Stimulated activated CD4-positive, alpha-beta T cell treated with anti-CD3 and anti-CD28 coated beads, Interleukin-2, amount 100 ng/mL, for 48 hours (primary cell): ENCODE measurements at regions not wholly inside any gene's neighbourhood (a gene's known extent, or its start where the extent isn't known, plus 50 kb on each side); places are given as distances from the start of the nearest gene placed in this dataset.
"Not testable (repeated sequence)": the region's sequence is repeated elsewhere in the genome, so short reads cannot be mapped to it uniquely, and the experiment has no call there.

Experiments
- DNase-seq, 2 donors: peaks; one replicate each; pipeline ENCODE4 v3.0.0-alpha.2; 2020

DNA sequence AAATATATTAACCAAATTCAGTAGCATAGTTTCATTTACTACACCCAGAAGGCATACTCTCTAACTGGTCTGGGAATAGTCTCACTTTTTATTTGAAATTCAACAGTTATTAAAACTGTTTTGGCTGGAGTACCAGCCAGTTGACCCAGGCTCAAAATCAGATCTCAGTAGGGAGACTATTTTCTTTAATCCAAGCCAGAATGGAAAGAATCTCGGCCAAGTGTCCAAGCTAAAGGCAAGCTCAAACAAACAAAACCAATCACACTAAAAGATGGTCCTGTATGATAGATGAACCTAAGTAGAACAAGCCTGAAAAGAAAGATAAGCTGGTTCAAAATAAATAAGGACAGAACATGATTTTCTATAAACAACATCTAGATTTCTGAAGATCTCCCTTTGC lies 259.6 kb upstream of the POM121L12 start:
- no peak for DNase-seq

GRCh38 chr7:52771177-52771576 lies 264.3 kb upstream of the POM121L12 start:
- no peak for DNase-seq

DNA sequence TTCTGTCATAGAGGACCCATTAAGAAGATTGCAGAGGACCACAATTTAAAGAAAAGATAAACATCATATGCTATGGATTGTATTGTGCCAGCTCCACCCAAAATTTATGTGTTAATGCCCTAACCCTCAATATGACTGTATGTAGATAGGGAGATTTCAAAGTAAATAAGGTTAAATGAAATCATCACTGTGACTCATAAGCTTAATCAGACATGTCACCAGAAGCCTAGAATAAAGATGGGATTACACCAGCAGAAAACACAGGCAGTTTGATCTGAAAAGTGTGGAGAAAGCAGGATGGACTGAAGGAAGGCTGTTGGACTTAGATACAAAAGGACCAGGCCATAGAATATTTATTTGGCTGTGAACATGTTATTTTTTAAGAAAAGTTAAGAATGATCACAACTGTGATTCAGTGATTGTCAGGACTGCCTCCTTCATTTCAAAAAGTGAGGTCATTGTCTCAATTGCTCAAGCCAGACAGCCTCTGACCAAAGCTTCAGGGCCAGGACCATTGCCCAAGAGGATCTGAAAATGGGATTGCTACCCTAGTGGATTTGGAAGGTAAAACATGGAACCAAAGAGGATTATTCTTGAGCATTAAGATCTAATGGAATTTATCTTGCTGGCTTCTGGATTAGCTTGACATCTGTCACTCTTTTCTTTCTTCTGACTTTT lies 270.8 kb upstream of the POM121L12 start:
- no peak for DNase-seq

- no peak for DNase-seq
Observed at GRCh38 chr7:52758356-52758755, 277.1 kb upstream of the POM121L12 start.

- DNase-seq = no peak
Observed at GRCh38 chr7:52753855-52754254, 281.6 kb upstream of the POM121L12 start.

GRCh38 chr7:52752891-52753290 lies 282.5 kb upstream of the POM121L12 start:
- DNase-seq = no peak

DNA sequence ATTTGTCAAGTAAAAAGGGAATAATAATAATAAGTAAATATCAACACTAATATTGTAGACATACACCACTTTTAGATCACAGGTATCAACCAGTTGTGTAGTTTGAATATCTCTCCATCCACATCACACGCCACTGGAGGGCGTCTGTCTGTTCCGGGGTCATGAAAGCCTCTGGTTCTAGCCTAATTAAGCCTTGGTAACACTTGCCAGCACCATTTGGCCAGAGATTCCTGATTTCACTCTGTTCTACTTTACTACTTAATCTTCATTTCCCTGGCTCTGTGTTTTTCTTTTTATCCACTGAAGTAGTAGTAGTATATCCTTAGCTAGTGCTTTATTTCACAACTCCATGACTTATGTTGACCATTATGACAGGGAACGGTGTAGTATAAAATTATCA lies 285.6 kb upstream of the POM121L12 start:
- DNase-seq = no peak

DNA sequence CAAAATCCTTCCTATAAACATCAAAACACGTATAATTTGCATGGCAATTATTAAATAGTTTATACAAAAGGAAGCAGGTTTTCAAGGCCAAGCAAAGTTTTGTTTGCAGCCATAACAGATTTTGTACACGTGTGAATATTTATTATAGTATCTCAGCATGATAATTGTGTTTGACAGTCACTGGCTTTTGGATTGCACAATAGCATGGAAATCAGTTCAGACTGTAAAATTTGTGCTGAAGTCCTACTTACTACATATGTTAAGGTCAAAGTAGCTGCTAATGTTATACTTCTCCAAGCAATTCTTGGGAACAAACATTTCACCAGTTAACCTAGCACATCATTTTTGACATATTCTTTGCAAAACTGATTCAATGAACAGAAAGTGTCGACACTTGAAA lies 287.6 kb upstream of the POM121L12 start:
- DNase-seq = no peak

DNA sequence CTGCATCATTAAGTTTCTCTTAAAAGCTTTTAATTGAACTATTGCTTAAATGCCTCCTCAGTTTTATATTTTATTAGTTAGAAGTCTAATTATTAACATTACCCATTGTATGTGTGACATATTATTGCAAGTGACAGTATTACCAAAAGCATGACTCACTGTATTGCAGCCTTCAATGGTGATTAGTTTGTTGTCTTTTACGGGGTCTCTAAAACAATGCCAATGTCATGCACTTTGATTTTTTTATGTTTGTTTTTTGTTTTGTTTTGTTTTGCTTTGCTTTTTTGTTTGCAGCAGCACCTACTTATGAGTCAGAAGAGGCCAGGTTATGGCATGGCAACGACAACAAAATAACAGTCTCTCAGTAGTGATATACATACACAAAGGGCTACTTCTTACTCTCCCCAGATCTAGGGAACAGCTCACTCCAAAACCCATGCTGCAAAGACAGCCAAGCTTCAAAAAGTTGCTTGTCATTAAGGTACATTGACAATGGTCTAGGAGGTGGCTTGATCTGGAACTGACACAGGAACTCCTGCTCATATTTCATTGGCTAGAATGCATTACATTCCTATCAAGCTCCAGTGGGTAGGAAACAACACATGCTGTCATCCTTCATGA lies 293.7 kb upstream of the POM121L12 start:
- no peak for DNase-seq

DNA sequence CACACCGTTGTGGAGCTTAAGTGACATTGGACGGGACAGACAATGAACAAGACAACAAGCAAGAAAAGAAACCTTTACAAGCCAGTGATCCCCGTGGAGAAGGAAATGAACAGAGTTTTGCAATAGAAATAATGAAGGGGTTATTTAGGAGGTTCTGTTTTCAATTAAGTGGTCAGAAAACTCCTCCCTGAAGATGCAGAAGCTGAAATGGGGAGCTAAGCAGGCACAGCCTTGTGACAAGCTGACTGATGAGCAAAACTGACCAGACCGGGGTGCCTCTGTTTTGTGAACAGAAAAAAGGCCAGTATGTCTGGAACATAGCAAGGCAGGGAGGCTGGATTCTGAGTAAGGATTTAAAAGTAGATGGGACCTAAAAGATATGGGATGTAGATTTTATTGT lies 299.8 kb upstream of the POM121L12 start:
- DNase-seq = no peak

DNA sequence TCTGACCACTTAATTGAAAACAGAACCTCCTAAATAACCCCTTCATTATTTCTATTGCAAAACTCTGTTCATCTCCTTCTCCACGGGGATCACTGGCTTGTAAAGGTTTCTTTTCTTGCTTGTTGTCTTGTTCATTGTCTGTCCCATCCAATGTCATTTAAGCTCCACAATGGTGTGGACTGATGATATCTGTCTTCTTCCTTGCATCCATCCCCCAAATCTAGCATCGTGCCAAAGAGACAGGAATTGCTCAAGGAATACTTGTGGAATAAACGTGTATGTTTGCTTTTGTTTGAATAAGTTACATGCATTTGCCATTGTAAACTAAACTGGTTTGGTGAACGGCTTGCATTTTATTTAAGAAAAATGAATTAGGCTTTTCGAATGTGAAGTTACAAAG lies 306.8 kb upstream of the POM121L12 start:
- DNase-seq = not testable (repeated sequence)

GRCh38 chr7:52727632-52728031 lies 307.8 kb upstream of the POM121L12 start:
- no peak for DNase-seq

GRCh38 chr7:52726986-52727385 lies 308.4 kb upstream of the POM121L12 start:
- no peak for DNase-seq

GRCh38 chr7:52726493-52726892 lies 308.9 kb upstream of the POM121L12 start:
- DNase-seq = no peak

- DNase-seq = no peak
Observed at GRCh38 chr7:52723606-52724005, 311.8 kb upstream of the POM121L12 start.

- no peak for DNase-seq
Observed at GRCh38 chr7:52720856-52721255, 314.6 kb upstream of the POM121L12 start.

GRCh38 chr7:52719677-52720076 lies 315.8 kb upstream of the POM121L12 start:
- DNase-seq = no peak

DNA sequence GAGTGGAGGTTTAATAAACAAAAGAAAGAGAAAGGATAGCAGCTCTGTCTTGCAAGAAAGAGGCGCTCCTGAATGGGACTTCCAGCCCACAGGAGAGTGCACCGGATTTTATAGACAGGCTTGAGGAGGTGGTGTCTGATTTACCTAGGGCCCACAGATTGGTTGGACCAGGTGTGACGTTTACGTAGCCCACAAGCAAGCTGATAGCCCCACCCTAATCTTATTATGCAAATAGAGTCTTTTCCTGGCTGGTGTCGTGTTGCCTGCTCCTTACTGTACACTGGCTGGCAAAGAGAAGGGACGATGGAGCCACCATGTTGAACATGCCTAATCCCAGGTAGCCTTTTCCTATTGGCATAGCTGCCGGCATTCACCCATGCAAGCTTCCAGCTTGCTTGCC lies 319.7 kb upstream of the POM121L12 start:
- DNase-seq = no peak

GRCh38 chr7:52712938-52713337 lies 322.5 kb upstream of the POM121L12 start:
- no peak for DNase-seq

DNA sequence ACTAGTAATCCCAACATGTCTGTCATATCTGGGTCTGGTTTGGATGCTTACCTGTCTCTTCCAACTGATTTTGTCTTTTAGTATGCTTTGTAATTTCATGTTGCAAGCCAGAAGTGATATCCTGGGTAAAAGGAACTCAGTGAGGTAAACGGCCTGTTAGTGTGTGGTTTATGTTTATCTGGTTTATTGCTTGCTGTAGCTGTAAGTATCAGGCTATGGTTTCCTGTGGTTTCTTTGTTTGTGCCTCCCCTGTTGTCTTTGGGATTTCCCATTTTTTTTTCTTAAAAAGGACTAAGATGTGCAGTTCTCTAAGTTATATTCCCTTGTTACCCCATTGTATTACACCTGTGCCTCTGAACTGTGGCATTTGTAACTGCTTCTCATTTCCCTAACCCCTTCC lies 323.5 kb upstream of the POM121L12 start:
- no peak for DNase-seq

- DNase-seq = no peak
Observed at GRCh38 chr7:52708846-52709245, 326.6 kb upstream of the POM121L12 start.

GRCh38 chr7:52705768-52706167 lies 329.7 kb upstream of the POM121L12 start:
- no peak for DNase-seq

DNA sequence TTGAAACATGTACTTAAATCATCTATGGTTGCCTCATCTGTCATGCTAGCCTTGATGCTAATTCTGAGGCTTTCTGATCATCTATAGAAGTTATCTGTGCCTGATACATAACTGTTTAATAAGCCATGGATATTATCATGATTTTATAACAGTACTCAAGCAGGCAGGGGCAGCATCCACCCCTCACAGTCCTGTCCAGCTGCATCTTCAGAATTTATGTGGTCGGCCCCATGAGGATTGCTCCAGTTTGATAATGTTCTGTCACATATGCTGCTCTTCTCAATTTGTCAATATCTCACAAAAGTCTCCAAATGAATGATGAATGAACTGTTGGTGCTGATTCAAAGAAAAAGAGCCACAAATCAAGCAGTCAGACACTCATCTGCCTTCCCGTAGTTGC lies 335.1 kb upstream of the POM121L12 start:
- no peak for DNase-seq

DNA sequence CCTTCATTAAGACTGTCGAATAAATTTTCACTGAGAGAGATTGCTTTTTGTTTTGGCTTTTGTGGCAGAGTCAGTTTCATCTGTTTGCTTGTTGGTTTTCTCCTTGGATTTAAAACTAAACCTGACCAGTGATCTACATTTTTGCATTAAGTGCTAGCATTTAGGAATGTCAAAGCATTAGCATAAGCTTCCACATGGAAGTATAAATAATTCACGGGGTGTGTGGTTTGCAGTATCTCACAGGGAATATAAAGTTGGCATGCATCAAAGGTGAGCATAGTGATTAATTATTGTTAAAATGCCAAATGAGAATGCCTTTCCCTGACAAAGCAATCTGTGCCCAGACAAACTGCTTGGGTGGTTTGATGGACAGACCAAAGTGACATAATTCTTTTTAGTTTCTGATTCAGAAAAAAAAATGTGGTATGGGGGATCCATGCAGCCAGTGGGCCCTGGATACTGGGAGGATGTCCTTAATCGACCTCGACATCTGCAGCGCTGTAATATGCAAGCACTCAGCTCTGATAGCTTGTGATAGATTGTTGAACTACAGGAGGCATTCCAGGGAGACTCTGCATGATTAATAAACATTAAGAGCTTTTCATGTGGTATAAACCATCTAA lies 339.3 kb upstream of the POM121L12 start:
- no peak for DNase-seq

DNA sequence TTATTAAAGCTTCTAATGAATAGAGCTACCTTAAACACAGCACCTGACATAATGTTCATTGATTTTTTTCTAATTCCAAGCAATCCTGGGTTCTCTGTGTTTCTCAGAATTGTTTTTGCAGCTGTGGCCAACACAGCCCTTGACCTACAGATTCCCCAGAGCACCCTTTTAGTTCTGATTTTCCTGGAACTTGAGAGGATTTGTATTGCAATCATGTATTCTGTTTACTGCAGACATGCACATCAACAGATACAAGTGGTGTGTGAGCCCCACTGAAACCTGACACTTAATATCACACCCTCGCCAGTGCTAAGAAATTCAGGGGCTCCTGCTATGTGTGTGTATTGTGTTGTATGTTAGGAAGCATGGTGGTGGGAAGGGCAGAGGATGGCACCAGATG lies 344.2 kb upstream of the POM121L12 start:
- no peak for DNase-seq
